NCI-H2107 treated with DMSO at 0.1 percent for 48 hours (cell line): ENCODE measurements at regions not wholly inside any gene's neighbourhood (a gene's known extent, or its start where the extent isn't known, plus 50 kb on each side); places are given as distances from the start of the nearest gene placed in this dataset.
"Not testable (repeated sequence)": the region's sequence is repeated elsewhere in the genome, so short reads cannot be mapped to it uniquely, and the experiment has no call there.

Source experiments
- DNase-seq: peaks from one replicate; lab custom pipeline; 2025; ENCODE audit not compliant: unreplicated experiment; lab: John Stamatoyannopoulos, UW

DNA sequence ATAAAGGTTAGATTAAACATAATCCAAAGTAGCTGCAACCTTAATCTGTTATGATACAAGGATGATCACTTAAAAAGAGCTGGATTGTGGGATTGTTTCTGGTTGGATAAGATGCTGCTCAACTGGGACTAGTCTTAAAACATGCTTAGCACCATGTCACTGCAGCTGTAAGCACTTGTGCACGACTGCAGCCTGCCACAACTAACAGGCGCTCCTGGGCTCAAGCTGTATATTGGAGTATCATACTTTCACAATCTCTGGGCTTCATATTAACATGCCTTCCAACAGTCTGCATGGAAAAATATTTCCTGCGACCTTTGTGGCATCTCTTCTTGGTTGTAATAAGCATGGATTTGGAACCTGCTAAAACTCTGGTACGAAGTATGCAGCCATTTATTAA is 493.0 kb upstream of the PITX2 start:
- DNase-seq = no peak

DNA sequence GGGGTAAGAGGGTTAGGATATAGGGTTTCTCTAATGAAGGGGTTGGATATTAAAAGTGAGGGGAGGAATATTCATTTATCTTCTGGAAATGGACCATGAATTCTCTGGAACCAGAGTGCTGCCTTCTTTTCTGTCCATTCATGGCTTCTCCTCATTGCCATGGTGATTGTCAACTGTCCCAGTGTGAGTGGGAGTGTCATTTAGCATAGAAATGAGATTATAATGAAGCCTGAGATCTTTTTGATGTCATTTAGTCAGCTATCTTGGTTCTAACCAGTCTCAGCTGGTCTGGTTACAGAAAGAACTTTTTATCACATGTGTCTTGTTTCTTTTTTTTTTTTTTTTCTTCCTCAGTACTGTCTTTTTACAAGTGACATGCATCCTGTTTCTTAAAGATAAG is 497.3 kb upstream of the PITX2 start:
- no peak for DNase-seq

DNA sequence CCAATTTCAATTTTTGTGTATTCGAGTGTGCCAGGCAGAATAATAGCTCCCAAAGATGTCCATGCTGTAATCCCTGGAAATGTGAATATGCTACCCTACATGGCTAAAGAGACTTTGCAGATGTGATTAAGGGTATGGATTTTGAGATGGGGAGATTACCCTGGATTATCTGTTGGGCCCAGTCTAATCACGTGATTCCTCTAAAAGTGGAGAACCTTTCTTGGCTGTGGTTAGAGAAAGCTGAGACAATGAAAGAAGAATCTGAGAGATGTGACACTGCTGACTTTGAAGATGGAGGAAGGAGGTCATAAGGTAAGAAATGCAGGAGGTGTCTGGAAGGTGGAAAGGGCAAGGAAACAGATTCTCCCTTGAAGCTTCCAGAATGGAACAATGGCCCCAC is 503.5 kb upstream of the PITX2 start:
- no peak for DNase-seq

DNA sequence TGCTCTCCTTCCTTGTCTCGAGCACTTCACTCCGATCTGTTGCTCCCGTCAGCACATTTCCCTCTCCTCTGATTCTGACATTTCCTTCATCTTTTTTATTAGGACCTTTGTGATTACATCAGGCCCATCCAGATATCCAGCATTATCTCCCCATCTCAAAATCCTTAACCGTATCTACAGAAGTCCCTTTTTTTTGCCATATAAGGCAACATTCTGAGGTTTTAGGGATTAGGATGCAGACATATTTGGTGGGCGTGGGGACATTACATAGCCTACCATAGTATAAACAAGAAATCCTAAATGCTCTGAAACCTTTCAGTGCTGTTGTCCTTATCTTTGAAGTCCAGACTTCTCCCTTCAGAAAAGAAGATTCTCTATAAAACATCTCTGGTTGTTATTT is 505.0 kb upstream of the PITX2 start:
- DNase-seq = no peak

DNA sequence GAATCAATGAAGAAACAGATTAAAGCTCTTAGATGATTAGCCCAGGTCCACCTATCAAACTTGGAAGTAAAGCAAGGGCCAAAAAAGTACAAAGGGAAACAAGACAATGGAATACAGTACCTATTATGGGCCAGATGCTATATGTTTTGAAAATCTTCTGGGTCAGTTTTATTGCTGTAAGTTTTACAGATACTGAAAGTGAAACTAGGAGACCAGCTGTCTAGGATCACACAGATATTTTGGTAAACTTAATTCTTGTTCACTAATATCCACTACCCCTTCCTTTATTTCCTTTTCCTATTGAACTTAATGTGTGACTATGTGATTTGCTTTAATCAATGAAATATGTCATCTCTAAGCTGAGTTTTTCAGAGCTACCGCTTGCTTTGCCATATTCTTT is 505.4 kb upstream of the PITX2 start:
- no peak for DNase-seq

DNA sequence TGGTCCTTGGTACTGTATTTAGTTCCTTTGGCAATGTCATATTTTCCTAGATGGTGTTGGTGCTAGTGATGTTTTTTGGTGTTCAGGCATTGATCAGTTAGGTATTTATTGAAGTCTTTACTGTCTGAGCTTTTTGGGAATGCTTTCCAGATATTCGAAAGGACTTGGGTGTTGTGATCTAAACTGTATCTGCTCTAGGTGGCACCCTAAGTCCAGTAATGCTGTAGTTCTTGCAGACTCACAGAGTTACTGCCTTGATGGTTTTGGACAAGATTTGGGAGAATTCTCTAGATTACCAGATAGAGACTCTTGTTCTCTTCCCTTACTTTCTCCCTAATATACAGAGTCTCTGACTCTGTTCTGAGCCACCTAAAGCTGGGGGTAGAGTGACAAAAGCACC is 513.6 kb upstream of the PITX2 start:
- no peak for DNase-seq

DNA sequence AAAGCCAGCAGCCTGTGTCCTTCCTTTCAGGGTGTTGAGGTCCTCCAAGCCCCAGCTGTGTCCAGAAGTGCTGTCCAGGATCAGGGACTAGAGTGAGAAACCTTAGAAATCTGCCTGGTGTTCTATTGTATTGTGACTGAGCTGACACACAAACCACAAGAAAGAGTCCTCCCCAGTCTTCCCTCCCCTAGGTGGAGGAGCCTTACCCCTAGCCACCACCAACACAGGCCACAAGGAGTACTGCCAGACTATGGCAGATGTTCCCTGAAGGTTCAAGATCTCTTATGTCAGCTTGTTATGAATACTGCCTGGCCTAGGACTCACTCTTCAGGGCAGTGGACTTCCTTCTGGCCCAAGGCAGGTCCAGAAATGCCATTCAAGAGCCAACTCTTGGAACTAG is 514.1 kb upstream of the PITX2 start:
- DNase-seq = no peak

DNA sequence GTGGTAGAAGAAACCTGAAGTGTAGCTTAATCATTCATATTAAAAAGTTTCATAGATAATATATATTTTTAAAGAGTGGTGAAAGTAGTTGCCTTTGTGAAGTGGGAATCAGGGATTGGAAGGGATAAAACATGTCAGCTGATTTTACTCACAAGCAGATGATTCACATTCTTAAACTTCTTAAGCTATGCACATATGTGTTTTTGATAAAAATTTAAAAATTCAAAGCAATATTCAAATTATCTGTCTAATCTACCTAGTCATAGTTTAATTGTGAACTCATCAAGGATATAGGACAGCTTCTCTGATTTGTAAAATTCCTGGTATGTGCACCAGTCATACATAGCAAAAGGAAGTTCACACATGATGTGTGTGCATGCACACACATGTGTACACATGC is 520.6 kb upstream of the PITX2 start:
- no peak for DNase-seq

DNA sequence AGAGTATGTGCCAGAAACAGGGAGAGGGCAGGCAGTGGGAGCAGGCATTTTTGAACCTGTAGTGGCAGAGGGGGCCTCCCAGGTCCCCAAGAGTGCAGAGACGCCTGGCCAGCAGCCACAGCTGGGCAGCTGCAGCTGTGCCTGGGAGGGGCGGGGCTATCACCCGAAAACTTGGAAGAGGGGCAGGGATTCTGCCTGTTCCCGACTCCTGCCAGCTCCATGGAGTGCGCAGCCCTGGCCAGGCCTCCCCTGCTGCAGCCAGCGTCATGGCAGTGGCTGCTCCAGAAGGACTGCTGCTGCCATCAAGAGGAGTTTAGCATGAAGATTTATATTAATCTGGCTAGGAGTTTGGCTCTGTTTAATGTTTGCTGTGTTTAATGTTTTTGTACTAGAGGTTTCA is 532.1 kb upstream of the PITX2 start:
- DNase-seq = no peak

DNA sequence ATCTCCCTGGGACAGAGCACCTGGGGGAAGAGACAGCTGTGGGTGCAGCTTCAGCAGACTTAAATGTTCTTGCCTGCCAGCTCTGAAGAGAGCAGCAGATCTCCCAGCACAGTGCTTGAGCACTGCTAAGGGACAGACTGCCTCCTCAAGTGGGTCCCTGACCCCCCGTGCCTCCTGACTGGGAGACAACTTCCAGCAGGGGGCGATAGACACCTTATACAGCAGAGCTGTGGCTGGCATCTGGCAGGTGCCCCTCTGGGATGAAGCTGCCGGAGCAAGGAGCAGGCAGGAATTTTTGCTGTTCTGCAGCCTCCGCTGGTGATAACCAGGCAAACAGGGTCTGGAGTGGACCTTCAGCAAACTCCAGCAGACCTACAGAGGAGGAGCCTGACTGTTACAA is 541.7 kb upstream of the PITX2 start:
- DNase-seq = not testable (repeated sequence)

DNA sequence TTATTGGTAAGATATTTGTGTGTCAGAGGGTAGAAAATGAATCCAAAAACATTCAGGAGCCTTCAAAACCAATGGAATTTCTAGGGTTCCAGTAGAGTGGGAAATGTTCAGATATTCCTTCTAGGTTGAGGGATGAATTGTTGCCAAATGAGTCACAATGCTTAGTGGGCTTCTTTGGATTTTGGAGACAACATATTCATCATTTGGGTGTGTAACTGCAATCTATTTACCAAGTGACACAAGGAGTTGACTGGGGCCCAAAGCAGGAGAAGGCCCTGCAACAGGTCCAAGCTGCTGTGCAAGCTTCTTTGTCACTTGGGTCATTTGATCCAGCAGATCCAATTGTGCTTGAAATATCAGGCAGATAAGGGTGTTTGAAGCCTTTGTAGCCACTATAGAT is 551.5 kb upstream of the PITX2 start:
- no peak for DNase-seq

DNA sequence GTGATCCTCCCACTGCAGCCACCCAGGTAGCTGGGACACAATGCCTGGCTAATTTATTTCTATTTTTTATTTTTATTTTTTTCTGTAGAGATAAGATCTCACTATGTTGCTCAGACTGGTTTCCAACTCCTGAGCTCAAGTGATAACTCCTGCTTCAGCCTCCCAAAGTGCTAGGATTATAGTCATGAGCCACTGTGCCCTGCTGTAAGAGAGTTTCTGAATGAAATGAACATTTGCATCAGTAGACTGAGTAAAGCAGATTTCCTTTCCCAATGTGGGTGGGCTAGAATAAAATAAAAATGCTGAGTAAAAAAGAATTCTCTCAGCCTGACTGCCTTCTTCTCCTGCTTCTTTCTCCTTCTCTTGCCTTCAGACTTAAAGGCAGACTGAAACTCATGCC is 555.4 kb upstream of the PITX2 start:
- DNase-seq = no peak

DNA sequence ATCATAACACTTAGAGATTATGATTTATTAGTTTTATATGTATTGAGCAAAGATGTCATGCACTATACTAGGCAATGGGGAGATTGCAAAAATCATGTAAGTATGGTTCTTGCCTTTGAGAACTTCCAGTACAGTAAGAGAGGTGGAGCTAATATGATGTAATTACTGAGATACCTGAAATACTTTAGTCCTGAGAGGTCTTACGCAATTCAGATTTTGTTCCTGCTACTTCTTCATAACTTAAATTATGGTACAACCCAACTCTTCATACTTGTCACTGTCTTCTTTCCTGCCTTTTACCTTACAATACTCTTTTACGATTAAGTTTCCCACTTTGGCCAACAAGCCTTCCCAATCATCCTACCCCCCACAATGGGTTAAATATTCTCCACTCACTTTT is 564.2 kb upstream of the PITX2 start:
- DNase-seq = no peak

DNA sequence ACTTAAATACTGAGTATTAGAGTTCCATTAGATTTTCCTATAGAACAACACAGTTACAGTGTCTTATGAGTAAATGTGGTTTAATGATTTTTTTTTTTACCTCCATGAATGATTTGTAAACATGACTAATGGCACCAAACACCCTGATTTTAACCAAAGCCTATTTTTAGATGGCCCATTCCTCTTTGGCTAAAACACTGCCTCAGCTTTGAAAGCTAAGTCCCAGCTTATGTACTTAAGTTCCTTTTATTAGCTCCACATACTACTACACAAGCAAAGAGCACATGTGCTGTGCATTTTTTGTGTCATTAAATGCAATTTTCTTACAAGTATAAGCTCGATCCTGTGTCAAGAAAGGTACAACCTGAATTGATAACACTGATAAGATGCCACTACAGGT is 575.6 kb upstream of the PITX2 start:
- DNase-seq = no peak

DNA sequence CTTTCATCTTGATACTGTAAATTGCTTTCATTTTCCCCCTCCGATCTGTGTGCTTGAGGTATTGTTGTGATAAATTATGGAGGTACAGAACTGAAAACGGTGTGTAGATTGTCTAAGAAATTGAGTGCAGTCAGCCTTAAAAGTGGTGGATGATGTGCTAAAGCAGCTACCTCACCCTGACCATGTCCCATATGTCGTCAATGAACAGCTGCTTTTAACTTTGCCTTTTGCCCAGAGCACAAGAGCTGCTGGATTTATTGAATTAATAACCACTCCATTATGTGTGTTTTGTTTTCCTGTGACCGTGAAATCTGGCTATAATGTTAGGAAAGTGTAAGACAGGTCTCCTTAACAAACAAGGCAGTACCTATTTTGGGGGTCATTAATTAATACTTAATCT is 581.9 kb upstream of the PITX2 start:
- DNase-seq = no peak

DNA sequence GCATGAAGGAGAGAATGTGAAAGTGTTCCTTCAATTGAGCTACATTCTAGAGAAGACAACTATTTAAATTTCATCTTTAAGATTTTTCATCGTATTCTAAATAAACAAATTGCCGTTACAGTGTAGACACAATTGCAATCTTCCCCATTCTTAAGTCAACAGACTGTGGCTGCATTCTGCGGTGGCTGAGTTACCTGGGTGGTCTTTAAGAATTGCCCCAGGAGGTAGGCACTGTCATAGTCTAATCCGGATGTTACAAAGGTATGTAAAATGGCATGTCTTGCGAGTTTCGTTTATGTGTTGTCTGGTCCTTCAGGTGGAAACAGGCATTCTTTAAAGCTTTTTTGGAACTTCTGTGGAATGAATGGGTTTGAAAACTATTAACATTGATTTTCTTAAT is 586.1 kb upstream of the PITX2 start:
- DNase-seq = no peak

DNA sequence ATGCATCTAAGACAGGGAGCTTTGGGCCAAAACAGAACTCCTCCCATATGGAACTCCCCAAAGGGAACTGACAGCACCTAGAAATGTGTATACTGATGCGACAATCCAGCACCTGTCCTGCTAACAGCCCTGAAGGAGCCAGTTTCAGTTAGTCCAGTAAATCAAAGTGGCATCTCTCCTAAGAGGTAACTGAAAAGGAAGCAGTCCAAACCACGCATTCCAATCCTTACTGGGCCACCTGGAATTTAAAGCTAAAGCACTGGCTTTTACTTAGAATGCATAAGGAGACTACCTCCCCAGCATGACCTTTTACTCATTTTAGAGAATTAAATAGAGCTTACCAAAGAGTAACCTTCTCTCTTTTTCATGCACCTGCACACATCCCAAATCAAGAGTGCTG is 586.8 kb upstream of the PITX2 start:
- no peak for DNase-seq

DNA sequence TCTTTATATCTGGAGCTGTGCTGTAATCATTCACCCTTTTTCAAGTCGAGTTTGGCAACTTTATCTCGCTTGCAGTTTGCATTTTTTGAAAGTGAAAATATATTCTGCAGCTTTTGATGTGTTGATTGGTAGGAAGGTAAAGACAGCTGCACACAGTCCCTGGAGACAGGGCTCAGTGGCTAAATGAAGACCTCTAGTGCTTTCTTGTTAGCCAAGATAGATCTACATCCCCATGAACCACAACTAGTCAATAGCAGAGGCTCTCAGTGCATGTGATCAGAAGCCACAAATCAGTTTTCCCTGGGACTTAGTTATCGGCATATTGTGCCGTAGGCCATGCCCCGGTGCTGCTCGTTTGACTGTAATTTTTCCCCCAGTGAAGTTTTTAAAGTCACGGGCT is 587.7 kb upstream of the PITX2 start:
- no peak for DNase-seq

DNA sequence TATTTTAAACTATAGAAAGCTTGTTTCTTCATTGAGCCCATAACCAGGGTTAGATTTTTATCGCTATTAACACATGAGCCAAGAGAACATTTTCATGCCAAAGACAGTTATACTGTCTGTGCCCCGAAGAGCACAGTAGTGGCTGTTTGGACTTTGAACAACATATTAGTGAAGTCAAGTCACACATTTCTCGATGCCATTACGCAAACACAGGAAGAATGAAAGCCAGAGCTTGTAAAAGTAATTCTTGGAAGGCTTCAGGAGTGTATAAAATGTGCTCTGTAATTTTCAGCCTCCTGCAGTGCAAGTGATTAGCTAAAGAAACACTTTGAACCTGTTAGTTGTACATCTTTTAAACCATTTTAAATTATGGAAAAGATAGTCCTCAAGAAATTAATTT is 590.7 kb upstream of the PITX2 start:
- no peak for DNase-seq

DNA sequence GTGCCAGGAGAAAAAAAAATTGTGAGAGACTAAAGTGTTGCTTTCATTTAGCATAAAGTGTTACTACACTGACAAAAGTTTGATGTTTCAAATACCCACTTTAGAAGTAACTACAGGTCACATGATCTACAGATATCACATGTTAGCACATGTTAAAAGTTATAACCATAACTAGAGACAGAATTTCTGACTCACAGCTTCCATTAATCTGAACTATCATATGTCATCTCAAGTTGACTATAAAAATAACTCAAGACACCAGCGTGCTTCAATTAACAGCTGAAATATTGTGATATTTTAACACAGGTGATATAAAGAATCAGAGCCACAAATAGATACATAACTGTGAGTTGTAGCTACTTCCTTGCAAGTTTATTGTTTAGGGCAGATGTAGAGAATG is 591.5 kb upstream of the PITX2 start:
- DNase-seq = no peak

DNA sequence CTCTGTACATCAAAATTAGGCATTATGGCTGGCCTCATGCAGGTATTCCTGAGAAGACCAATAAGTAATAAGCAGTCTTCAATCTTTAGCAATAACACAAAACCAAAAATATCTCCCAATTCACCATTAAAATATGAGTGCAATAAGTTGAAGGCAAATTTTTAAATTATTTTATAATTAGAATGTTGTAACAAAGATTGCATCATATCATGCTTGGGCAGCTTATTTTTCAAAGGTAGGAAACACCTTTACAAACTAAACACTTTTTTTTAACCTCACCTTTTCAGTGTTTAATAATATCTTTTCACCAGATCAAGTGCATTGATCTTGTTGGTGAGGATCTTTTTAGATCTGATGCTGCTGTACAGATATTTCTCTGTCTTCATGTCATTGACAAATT is 592.9 kb upstream of the PITX2 start:
- DNase-seq = no peak

DNA sequence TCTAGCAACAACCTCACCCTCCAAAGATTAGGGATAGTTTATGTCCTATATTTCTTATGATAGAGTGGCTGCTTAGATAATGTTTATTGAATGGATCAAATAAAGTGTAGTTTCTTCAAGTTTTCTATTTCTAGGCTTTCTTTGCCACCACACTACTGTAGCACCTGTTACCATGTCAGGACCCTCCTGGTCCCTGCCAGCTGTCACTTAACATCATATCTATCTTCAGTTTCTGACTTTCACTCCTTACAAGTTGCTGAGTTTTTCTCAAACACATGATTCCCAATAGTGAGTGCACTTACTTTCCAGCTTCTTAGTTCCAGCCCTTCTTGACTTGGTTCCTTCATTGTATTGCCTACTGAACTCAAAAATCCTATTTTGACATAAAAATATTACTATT is 593.9 kb upstream of the PITX2 start:
- DNase-seq = no peak

DNA sequence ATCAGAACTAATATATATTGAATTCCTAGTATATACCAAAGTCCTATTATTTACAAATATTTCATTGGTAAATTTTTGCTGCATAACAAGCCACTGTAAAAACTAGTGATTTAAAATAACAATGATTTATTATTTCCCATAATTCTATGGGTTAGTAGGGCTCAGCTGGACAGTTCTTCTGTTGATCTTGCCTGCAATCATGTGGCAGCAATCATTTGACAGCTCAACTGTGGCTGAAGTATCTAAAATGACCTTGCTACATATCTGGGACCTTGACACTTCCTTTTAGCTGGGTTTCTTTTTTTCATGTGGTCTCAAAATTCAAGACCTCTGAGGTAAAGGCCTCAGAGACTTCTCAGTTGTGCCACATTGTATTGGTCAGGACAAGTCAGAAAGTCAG is 598.5 kb upstream of the PITX2 start:
- no peak for DNase-seq

DNA sequence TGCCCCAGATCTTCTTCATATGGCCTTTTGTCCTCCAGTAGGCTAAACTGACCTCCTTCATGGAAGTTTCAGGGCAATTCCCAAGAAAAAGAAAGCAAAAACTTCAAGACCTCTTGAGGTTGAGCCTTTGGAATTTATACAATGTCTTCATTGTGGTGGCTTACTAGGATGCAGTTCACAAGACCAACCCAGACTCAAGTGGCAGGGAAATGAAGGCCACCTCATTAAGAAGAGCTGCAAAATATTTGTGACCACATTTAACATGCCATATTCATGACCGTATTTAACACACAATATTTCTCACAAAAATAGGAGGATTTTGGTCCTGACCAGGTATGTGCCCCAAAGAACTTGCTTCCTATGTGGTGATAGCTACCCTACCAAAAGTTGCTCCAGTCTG is 605.5 kb upstream of the PITX2 start:
- DNase-seq = no peak
